ENCODE measurements at regions not wholly inside any gene's neighbourhood (a gene's known extent, or its start where the extent isn't known, plus 50 kb on each side); places are given as distances from the start of the nearest gene placed in this dataset.
"Not testable (repeated sequence)": the region's sequence is repeated elsewhere in the genome, so short reads cannot be mapped to it uniquely, and the experiment has no call there.

- not testable (repeated sequence) for DNase-seq
Observed at GRCh38 chr3:17817973-17818372, 75.5 kb upstream of the TBC1D5 start.

- no peak for DNase-seq
Observed at GRCh38 chr3:17817545-17817944, 75.1 kb upstream of the TBC1D5 start.

GRCh38 chr3:17816839-17817238, 74.4 kb upstream of the TBC1D5 start:
- DNase-seq: not testable (repeated sequence)

- DNase-seq: not testable (repeated sequence)
Observed at GRCh38 chr3:17812328-17812727, 69.9 kb upstream of the TBC1D5 start.

GRCh38 chr3:17811646-17812045, 69.2 kb upstream of the TBC1D5 start:
- DNase-seq: no peak

GRCh38 chr3:17810759-17811158, 68.3 kb upstream of the TBC1D5 start:
- DNase-seq: no peak

- DNase-seq: no peak
Observed at GRCh38 chr3:17808994-17809393, 66.6 kb upstream of the TBC1D5 start.

GRCh38 chr3:17806876-17807275, 64.4 kb upstream of the TBC1D5 start:
- DNase-seq: no peak

- DNase-seq: no peak
Observed at GRCh38 chr3:17806201-17806600, 63.8 kb upstream of the TBC1D5 start.

- DNase-seq: no peak
Observed at GRCh38 chr3:17805461-17805940, 63.1 kb upstream of the TBC1D5 start.

GRCh38 chr3:17802950-17803349, 60.5 kb upstream of the TBC1D5 start:
- no peak for DNase-seq

- no peak for DNase-seq
Observed at GRCh38 chr3:17801131-17801530, 58.7 kb upstream of the TBC1D5 start.

GRCh38 chr3:17800232-17800631, 57.8 kb upstream of the TBC1D5 start:
- DNase-seq: no peak

- DNase-seq: no peak
Observed at GRCh38 chr3:17799312-17799711, 56.9 kb upstream of the TBC1D5 start.

- DNase-seq: no peak
Observed at GRCh38 chr3:17798000-17798399, 55.6 kb upstream of the TBC1D5 start.

- no peak for DNase-seq
Observed at GRCh38 chr3:17795711-17796110, 53.3 kb upstream of the TBC1D5 start.

- no peak for DNase-seq
Observed at GRCh38 chr3:17795280-17795679, 52.8 kb upstream of the TBC1D5 start.

- DNase-seq: no peak
Observed at GRCh38 chr3:17793542-17794195, 51.2 kb upstream of the TBC1D5 start.
